ENCODE measurements at regions not wholly inside any gene's neighbourhood (a gene's known extent, or its start where the extent isn't known, plus 50 kb on each side); places are given as distances from the start of the nearest gene placed in this dataset.

GRCh38 chr4:52251864-52252263 is 200.8 kb downstream of the SPATA18 start:
- no peak for TF ChIP-seq CTCF (IDR thresholded peaks at IDR 0.05; ENCODE audit: low read depth, low read length, missing control alignments)
- DNase-seq (ENCODE audit: low read depth): no peak
- no peak overlapping the region for H3K4me3 ChIP-seq (ENCODE audit: low read depth, low read length)

DNA sequence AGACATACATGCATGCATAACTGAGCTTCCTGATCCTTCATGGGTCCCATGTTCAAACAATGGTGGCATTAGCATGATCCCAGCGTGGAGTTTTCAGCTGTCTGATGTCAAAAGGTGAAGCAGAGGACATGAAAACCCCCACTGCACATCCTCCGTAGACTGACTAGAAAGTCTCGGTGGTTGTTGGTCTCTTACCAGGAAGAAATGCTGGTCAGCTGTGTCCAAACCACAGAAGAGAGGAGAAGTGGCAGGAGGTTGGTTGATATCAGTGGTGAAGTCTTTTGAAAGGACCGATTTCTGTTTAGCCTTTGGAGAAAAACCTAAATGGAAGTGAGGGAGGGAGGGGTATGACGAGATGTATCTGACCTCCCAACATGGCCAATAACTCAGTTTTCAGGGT is 201.9 kb downstream of the SPATA18 start:
- no peak for DNase-seq (ENCODE audit: low read depth)
- no peak for TF ChIP-seq CTCF (IDR thresholded peaks at IDR 0.05; ENCODE audit: low read depth, low read length, missing control alignments)
- no peak overlapping the region for H3K4me3 ChIP-seq (ENCODE audit: low read depth, low read length)

DNA sequence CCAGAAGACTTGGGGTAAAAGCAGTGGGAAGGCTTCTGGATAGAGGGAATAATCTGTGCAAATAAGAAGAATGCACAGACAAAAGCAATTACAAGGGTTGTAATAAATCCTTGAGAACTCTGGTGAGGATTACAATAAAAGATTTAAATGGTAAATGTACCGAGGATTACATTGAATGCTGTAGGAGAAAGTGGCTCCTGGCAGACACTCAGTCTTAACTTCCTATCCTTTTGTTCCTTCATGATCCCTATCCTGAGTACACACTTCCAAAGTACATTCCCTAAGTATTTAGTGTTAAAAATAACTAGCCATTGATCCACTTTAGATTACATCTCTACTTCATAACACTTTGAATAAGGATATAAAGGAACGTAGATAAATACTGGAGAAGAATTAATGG is 205.4 kb downstream of the SPATA18 start:
- TF ChIP-seq CTCF (IDR thresholded peaks at IDR 0.05; ENCODE audit: low read depth, low read length, missing control alignments): no peak
- DNase-seq (ENCODE audit: low read depth): no peak

DNA sequence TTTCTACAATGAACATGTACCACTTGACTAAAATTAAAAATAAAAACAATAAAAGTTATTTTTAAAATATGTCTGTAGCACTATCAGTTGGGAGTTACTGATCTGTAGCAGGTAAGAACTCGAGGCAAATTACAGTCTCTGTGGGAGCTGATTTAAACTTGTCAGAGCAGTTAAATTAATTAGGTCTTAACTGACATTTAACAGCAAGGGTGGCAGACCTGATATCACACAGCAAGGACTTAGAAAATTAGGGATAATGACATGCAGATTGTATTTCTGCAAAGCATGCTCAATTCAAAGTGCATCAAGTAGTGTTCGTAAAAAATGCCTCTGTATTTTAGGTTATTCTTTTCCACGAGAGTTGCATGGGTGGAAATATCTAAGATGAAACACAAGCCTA is 208.9 kb downstream of the SPATA18 start:
- no peak overlapping the region for H3K4me3 ChIP-seq (ENCODE audit: low read depth, low read length)
- no peak for TF ChIP-seq CTCF (IDR thresholded peaks at IDR 0.05; ENCODE audit: low read depth, low read length, missing control alignments)
- DNase-seq (ENCODE audit: low read depth): no peak

More for the DNA sequence above, 205.4 kb downstream of the SPATA18 start:
- H3K4me3 ChIP-seq (ENCODE audit: low read depth, low read length): no peak overlapping the region

DNA sequence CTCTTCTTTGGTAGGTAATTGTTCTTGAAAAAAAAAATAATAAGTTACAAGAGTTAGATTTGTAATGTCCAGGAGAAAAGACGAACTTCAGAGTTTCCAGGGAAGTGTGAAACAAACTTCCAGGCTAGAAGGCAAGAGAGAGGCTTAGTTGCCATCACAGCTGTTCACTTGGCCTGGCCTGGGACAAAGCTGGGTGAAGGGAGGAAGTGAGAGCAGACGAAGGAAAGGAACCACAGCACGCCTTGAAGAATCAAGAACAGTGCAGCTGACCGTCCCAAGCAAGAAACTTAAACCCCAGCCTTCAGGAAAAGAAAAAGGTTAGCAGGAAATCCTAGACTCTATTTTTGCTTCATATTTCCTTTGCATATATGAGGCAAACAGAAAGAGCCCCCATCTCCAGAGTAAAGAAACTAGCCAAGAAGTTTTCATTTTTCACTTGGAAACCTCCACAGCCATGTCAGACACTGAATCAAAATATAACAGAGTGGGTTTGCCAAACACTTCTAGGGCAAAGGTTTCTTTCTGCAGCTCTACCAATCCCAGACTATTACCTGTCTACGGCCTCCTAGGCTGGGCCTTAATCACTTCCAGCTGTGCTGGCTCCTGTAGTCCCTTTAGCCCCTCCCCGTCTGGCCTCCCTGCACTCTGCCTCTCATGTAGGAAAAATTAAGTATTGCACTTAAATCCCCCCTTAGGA is 209.6 kb downstream of the SPATA18 start:
- no peak overlapping the region for H3K4me3 ChIP-seq (ENCODE audit: low read depth, low read length)
- TF ChIP-seq CTCF (IDR thresholded peaks at IDR 0.05; ENCODE audit: low read depth, low read length, missing control alignments): no peak
- no peak for DNase-seq (ENCODE audit: low read depth)

DNA sequence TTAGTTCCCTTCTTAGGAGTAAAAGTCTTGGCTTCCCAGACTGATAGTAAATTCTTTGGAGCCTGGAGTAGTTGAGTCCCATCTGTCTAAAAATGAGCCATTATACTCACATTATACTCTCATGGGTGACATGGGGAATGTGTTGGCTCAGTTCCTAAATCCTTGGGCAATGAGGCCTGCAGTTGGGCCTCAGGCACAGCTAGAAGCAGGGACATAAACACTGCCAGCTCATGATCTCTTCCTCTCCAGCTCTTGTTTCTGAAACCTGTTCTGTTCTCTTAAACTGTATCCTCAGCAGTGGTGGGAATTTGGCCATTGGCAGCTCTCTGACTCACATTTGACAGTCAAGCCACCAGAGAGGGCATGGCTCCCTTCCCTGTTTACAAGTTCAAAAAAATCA is 212.5 kb downstream of the SPATA18 start:
- no peak for DNase-seq (ENCODE audit: low read depth)
- no peak overlapping the region for H3K4me3 ChIP-seq (ENCODE audit: low read depth, low read length)
- no peak for TF ChIP-seq CTCF (IDR thresholded peaks at IDR 0.05; ENCODE audit: low read depth, low read length, missing control alignments)
